OCI-LY1 (cell line): ENCODE measurements at regions not wholly inside any gene's neighbourhood (a gene's known extent, or its start where the extent isn't known, plus 50 kb on each side); places are given as distances from the start of the nearest gene placed in this dataset.

ENCODE experiments used
- CTCF ChIP-seq: fragments of 200-600 bp; sonication (generic), shearing (Covaris generic); IDR thresholded peaks from 2 replicates; pipeline ENCODE4 v1.5.1; 2017; ENCODE audit warnings: mild to moderate bottlenecking, antibody characterized with exemption, low read length, moderate library complexity, mixed read lengths
- EZH2 ChIP-seq: fragments of 200-600 bp; sonication (generic), shearing (Covaris generic); IDR thresholded peaks from 2 replicates; pipeline ENCODE4 v1.8.0; 2017; ENCODE audit warnings: borderline replicate concordance, mixed run types, mild to moderate bottlenecking, antibody characterized with exemption, low read length, moderate library complexity, mixed read lengths

DNA sequence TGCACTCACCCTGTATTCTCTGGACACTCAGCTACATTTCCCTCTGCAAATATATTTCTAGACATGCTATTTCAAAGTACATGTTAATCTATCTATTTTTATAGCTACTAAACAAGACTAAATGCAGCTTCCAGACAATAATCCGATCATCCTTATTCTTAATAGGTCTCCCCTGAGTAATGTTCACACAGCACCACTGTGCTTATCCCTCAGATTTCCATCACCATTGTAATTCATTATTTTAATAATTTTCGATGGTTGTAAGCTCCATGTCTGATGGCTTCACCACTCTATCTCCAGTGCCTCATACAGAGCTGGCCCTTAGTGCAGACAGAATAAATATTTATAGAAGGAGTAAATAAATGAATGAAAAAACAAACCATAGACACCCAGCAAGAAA lies 117.5 kb downstream of the ANXA2 start:
- TF ChIP-seq CTCF (no peak), EZH2 (no peak)
